ENCODE measurements at regions not wholly inside any gene's neighbourhood (a gene's known extent, or its start where the extent isn't known, plus 50 kb on each side); places are given as distances from the start of the nearest gene placed in this dataset.

DNA sequence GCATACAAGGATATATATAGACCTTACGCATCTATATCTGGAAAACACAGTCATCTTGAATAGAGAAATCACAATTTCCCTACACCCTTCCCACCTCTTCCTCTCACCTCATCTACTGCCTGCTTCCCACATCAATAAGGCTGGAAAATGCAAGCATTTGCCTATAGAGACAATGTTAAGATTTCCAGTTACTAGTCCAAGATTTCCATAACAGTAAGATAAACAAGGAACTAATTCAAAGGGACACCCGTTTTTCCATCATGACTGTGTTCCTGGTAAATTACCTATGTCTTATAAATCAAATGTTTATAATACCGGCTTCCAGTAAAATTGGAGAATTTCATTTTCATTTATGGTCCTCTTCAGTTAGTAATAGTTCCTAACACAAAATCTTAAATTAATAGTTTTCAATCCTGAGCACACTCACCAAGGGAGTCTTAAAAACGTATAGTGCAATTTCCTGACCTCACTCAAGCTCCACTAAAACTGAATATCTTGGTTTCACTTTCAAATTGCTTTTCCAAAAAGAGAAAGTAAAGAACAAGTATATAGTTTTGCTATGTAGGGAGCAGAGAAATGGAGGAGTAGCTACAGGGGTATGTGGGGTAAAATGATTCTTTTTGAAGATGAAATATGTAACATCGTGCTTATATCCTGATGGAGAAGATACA lies 398.7 kb downstream of the PLPP3 start:
- DNase-seq = no peak

DNA sequence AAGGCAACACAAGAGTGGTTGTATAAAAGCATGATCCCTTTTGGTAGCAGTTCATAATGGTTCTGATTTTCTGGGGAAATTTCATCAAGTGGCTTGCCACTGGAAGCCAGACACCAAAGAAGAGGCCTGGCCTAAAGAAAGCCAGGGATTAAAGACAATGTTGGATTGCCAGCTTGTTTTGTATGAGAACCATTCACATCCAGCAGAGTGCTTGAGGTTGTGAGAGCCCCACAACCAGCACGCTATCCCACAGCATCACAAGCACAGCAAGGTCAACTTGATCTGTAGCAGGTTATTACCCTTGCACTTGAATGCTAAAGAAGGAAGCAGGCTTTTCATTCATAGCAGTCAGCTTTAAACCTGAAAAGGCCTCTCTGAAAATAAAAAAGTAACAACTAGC lies 399.8 kb downstream of the PLPP3 start:
- no peak for DNase-seq

DNA sequence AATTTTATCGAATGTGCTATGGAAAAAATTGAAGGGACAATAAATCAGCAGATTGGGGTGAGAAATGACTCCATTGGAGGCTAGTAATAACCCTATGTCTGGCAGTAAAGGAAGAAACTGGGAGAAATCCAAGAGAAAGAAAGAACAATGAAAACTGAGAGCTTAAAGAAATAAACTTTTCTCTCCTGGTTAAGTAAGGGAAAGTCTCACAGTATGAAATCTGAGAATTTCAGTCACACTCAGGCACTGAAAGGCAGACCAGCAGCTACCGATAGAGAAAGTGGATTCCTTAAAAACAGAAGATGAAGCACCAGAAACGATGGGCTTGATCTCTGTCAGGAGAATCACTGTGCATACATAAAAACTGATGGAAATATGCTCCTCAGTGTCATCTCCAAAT lies 404.2 kb downstream of the PLPP3 start:
- no peak for DNase-seq

DNA sequence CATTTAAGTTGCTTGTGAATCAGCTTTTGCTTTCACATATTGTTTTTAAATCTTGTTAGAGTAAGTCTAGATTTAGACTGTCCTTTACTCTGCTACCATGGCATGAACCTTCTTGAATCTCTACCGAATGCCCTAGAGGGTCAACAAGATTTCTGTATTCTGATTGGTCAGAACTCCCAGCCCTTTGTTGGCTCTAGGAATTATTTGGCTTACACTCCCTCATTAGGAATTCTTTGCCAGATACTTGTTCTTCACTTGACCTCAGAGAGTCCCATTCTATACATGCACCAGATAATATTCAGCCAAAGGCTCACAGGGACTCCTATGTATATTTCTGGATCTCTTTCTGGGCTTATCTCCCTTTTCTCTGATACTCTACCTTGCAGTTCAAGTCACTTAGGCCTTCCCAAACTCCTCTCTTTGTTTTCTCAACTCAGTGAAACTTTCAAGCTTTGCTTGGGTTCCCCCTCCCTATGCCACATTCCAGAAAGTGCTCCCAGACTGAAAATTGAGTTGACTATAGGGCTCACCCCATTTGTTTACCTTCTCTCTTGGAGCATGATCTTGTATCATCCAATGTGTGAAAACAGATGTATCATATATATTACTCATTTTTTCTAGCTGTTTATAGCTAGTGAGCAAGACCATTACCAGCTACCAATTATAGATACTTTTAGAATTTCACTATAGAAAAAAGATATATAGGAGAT lies 405.0 kb downstream of the PLPP3 start:
- no peak for DNase-seq

DNA sequence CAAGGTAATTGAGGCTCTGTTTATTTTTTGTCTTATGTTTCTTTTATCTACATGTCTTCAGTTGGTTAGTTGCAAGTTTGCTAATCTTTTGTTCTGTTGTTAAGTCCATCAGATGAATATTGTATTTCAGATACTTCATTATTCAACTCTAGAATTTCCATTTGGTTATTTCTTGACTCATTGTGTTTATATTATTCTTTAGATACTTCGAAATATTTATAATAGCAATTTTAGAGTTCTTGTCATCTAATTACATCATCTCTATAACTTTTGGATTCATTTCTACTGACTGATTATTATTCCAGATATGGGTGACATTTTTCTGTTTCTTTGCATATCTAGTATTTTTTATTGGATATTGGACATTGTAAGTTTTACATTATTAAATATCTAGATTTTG lies 405.6 kb downstream of the PLPP3 start:
- DNase-seq = no peak

DNA sequence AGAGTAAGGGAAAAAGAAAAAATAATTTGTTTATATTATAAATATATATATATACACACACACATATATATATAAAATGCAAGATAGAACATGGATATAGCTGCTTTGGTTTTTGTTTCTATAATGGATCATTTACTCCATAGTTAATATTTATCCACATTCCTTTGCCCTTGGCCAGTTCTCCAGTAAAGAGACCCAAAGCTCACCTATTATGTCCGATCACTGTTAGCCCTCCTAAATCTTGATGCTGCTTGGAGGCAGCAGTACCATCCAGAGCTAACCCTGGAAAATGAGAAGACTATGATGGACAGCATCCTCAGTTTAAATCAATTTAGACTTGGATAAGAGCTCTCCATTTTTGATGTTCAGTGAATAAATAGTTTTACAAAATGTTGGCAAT lies 407.7 kb downstream of the PLPP3 start:
- DNase-seq = no peak

DNA sequence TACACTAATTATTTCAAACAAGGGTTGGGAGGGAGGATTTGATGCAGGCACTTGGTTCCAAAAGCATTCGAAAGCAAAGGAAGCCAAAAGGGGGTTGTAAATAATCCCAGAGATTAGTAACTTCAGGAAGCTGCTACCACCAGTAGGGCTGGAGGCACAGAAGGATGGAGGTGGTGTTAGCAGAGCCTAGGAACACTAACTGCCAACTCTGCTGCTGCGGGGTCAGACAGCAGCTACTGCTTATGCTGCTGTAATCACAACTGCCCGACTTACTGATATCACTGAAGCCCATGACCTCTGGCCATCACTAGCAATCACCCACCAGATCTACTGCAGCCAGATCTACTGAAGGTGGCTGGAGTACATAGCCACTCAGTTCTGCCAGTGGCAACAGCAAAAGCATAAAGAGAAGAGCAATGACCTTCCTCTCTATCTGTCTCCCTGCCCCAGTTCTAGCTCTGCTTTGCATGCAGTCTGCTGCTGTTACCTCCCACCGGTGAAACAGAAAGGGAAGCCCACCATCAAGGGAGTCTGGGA lies 408.5 kb downstream of the PLPP3 start:
- DNase-seq = no peak

DNA sequence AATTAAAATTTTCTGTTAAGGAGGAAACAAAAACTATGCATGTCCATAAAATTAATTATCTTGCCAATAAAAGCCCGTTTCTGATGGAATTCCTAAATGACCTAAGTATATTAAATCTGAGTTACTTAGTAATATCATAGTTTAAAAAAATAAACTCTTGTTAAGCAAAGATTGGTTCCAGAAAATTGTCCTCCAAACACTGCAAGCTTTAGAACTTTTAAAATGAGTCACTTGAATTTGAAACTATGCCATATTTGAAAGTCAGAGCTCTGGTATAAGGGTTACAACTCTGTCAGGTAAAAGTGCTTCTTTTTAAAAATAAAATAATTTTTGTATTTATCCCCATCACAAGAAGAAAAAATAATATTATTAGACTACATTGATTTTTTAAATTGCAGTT lies 409.5 kb downstream of the PLPP3 start:
- no peak for DNase-seq

DNA sequence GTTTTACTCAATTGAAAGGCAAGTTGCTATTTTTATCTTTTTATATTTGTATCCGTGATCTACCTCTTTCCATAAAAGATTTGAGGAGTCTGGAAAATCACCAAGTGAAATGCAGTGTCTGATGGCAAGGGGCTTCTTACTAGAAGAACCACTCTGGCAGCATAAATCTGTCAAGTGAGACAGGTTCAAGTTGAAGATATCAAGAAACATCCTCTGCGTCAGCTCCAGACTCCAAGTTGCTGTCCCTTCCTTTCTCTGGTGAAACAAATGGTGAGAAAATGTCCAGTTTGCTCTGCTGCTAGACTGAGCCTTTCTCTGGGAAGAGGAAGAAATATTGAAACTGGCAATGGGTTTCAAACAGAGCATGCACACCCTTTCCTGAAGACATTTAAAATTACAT lies 411.2 kb downstream of the PLPP3 start:
- DNase-seq = no peak

DNA sequence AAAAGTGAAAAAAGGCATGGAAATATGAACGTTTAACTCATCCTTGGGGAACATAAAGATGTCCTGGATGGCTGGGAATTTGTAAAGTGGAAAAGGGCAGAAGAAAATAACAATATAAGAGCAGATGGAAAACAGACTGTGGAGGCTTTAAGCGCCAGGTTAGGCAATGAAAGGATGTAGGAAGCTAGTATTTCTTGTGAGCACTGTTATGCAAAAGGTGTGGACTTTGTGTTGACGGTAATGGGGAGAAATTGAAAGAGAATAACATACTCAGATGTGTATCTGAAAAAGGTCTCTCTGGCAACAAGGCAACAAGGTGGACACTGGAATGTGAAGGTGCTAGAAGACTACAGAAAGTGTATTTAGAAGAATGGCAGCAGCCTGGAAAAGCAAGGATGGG lies 411.8 kb downstream of the PLPP3 start:
- DNase-seq = no peak

DNA sequence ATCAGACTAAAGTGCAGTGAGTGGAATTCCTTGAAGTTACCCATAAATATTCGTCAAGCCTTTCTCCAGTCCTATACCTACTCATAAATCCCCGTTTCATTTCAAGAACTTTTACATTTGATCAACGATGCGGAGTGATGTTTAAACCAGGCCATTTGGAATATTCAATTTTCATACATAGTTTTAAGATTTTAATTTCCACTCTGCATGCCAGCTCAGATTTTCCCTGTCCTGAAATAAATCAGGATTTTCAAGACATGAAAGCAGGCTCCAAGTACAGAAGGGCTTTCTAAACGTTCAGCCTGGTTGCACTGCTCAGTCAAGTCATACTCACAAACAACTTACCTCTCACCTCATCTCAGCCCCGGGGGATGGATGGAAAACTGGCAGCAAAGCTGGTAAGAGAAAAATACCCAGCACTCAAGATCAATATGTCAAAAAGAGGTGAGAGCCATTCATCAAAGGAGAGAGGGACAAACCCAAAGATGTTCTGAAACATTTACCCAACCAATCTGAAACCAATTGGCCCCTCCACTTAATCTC lies 418.5 kb downstream of the PLPP3 start:
- DNase-seq = no peak

DNA sequence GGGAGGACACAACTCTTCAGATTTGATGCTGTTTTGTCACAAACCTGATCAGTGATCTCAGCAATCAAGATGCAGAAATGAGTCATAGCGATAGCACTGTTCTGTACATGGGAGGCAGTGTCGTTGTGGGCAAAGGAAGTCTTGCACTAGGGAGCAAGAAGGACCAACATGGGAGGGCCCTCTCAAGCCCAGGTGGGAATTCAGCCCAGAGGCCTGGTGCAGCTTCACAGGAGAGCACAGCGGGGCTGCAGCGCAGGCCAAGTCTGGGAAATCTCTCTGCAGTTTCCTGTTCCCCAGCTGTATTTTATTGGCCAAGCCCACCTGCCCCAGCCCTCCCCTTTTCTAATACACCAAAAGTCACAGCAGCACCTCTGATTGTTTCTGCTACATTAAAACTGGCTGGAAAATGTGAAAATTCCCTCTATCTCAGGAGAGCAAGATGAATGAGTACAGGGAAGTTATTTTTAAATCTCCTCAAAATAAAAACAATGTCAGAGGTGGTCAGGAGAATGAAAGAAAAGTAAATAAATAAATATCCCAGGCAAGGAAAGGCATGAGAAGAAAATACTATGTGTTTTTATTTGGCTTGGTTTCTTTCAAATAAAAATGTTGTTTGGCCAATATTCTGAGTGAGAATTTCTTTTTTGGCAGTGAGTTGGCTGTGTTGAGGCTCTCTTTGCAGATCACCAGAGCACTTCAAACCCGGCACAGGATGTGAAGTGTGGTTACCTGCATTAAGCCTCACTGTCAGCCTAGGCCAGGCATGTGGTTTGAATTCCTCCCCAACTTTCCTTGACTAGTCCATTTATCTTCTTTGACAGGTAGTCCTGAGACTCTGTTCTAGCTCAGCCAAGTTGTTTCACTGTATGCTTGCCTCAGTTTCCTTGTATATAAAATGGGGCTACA lies 422.1 kb downstream of the PLPP3 start:
- no peak for DNase-seq

DNA sequence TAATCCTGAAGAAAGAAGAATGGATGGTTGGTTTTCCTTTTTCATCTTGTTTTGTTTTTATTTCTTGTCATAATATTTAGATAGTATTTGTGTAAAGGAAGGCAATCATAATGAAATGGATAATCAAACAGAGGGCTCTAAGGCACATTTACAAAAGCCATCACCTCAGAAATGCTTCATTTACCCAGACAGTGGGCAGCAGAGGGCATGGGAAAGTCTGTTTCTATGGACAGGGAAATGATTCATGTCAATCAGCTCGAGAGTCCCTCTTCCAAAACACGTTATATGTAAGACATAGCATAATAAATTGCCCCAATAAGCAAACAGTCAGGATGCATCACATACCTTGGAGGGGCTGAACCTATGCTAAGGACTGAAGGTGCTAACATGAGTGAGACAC lies 426.1 kb downstream of the PLPP3 start:
- DNase-seq = peak; percentile 69

DNA sequence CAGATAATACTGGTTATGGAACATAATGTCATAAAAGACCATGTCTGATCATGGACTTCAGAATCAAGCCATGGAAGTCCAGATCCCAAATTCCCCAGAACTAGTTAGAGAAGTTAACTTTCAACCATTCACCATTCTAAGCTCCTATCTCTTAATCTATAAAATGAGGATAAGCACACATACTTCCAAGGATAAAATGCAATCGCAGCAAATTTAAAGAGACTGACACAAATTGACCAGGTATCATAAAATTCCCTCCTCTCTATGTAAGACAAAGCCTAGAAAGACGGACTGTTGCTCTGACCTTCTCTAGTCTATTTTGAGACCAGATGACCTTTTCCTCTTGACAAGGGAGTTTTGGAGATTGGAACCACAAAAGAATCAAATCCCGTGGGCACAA lies 426.7 kb downstream of the PLPP3 start:
- DNase-seq = no peak

DNA sequence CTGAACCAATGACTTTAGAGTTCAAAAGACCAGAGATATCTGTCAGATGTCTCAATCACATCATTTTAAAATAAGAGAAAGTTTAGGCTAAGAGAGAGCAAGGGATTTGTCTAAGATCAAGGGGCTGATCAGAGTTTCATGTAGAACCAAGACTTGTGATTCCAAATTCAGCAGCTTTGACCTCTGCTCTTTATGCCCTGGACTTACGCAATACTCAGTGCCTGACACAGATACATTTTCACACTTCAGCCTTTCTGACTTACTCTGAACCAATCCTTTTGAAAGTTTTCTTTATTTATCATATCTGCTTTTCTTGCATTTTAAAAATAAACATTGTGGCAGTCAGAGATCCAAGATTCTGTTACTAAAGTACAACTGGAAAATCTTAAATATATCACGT lies 428.0 kb downstream of the PLPP3 start:
- DNase-seq = no peak

DNA sequence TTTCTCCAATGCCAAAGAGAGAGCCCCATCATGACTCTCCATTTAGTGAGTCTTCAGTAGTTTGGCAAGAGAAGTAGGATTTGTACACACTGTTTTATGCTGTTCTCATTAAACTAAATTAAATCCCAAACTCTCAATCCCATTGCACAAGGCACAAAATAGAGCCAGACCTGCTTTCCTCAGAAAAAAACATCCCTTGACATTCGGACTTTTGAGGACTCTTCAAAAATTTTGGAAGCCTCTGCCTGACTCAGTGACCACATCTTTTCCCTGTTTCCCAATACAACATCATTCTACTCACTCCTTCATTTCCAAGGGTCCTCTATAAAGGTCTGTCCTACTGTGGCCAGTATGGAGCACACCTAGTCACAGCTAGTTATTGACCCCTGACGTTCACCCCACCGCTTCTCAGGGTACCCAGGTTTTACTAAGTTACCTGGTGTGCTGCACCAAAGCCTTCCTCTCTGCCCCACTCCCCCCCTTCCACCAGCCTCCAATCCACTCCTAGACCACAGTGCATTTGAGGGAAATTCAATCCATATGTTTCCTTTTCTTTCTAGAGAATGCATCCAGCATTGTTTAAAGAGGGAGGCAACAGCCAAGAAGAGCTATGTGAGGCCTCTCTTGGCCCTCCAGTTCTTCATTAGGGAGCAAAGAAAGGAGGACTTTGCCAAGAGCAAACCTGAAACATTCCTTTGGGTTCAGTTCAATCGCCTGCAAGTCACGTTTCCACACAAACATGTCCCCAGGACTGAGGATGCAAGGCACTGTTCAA lies 428.7 kb downstream of the PLPP3 start:
- no peak for DNase-seq

DNA sequence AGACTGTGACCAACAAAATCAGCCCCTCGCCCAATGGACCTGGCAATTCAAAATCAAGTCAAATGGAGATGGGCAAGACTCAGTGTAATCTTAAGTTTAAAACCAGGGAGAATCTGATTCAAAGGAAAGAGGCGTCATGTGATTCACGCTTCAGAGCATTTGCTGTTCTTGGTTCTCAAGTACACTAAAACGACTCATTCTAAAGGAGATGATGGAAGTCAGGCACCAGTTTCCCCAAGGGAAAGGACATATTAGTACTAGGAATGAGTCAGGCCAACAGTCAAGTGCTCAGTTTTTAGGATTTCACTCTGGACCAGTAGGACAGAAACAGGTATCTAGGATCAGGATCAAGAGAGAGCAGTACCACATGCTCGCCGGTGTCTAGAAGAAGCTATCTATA lies 429.6 kb downstream of the PLPP3 start:
- no peak for DNase-seq

DNA sequence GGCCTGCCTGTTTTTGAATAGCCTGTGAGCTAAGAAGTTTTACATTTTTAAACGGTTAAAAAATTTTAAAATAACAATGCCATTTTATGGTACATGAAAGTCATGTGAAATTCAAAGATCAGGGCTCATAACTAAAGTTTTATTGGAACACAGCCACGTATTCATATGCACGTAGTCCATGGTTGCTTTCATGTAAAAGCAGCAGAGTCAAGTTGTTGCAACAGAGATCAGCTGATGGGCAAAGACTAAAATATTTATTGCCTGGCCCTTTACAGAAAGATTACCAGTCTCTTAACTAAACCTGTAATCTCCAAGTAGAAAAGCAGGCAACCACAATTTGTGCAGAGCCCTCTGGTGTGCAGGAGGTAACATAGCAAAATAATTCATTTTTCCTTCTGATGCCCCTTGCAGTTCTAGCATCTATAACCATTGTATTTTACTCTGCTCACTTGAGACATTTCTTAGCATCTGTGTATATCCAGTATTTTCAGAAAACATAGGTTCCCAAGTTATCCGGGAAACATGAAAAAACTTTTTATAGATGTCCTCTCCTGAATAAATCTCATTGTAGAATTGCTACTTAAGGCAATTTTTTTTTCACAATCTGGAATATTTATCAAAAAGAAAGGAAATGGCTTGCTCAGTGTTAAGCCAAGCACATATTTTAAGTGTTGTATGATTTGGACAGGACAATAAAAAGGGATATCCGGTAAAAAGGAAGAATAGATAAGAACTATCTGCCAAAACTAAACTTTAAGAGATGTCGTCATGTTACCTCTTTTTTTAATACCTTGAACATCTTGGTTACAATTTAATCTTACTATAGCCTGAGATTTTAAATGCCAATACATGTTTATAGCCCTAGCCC lies 430.8 kb downstream of the PLPP3 start:
- no peak for DNase-seq

DNA sequence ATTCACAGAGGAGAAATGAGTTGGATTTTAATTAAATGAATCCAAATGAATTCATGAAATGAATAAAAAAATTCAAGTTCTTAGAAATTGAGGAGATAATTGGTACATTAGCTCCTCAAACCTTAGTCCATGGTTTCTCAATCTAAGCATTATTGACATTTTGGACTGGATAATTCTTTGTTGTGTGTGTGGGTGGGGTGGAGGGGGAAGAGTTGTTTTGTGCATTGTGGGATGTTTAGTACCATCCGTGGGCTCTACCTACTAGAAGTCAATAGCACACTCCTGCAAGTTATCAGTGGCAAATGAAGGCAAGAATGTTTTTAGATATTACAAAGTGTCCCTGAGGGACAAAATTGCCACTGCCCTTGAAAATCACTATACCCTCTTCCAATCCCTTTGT lies 431.9 kb downstream of the PLPP3 start:
- no peak for DNase-seq

DNA sequence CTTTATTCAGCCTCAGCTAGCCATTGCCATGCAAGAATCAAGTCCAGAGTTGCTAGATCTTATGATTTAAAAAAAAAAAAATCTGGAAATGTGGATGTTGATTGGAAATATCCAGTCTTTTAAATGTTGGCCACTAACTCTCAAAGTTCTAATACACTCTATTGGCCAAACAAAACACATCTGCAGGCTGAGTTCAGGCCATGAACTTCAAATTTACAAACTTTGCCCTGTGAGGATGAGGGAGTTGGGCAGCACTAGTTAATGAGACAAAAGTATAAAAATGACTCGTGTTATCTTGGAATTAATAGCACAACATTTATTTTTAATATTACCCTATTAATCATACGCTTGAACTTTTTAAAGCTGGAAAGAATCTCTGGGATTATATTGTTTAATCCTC lies 432.3 kb downstream of the PLPP3 start:
- DNase-seq = no peak

DNA sequence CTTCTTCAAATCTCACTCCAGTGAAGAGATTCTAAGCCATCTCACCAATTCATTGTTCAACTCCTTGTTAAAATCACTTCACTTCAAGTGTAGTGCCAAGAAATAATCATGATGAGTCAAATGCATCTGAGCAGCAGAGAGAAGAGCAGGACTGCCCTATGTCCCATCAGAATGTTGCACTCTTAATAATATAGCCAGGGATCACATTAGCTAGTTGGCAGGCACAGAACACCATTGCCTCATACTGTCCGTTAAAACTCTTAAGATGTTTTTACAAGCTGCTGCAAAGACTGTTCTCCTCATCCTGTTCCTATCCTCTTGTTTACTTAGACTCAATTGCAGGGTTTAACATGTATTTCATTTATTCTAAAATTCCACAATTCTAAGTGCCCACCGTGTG lies 432.9 kb downstream of the PLPP3 start:
- no peak for DNase-seq

DNA sequence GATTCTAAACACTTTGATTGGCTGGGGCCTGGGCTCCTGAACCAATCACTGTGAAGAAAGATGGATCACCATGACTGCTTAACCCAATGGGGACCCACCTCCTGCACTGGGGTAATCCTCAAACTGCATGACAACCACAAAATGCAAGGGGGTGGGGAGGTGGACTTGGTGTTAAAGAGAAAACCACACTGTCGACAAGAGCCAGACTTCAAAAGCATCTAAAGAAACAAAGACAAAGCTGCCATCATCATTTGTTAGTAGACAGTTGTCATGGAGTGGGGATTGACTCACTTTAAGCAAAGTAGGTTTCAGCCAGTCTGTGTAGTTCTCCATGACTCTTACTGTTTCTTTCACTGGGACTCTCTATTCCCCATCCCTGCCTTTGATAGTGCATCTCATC lies 433.8 kb downstream of the PLPP3 start:
- no peak for DNase-seq

All from NCI-H774 (cell line).